Neural cell (in vitro differentiated cells): ENCODE measurements at regions not wholly inside any gene's neighbourhood (a gene's known extent, or its start where the extent isn't known, plus 50 kb on each side); places are given as distances from the start of the nearest gene placed in this dataset.

Experiments
- H2AFZ ChIP-seq: fragments of 200-600, 300-800 bp; sonication (generic), shearing (Covaris generic); 2 replicates; pipeline ENCODE4 v1.6.0; 2014; ENCODE audit warnings: low read depth, mild to moderate bottlenecking, antibody characterized with exemption, low read length, moderate library complexity
- H3F3A ChIP-seq: fragments of 200-600 bp; shearing (Covaris generic); 2 replicates; pipeline ENCODE4 v1.6.1; 2016; ENCODE audit warnings: mild to moderate bottlenecking, moderate library complexity, mixed read lengths, antibody characterized with exemption, low read length; ENCODE audit not compliant: insufficient read depth, poor library complexity, severe bottlenecking
- H3K27ac ChIP-seq: fragments of 200-600, 300-800 bp; sonication (generic), shearing (Covaris generic); 2 replicates; pipeline ENCODE4 v1.5.1; 2014; ENCODE audit warnings: mild to moderate bottlenecking, low read length, moderate library complexity
- H3K27me3 ChIP-seq: fragments of 300-800, 200-600 bp; sonication (generic), shearing (Covaris generic); 2 replicates; pipeline ENCODE4 v1.6.0; 2014; ENCODE audit warnings: mild to moderate bottlenecking, low read depth, low read length, moderate library complexity; ENCODE audit not compliant: insufficient read depth
- H3K36me3 ChIP-seq: fragments of 300-800, 200-600 bp; sonication (generic), shearing (Covaris generic); 2 replicates; pipeline ENCODE4 v1.5.1; 2014; ENCODE audit warnings: mild to moderate bottlenecking, antibody characterized with exemption, low read length, moderate library complexity; ENCODE audit not compliant: insufficient read depth
- H3K4me2 ChIP-seq: fragments of 300-800, 200-600 bp; sonication (generic), shearing (Covaris generic); 2 replicates; pipeline ENCODE4 v1.6.0; 2014; ENCODE audit warnings: mild to moderate bottlenecking, low read length
- H3K4me3 ChIP-seq: fragments of 300-800, 200-600 bp; sonication (generic), shearing (Covaris generic); 2 replicates; pipeline ENCODE4 v1.5.1; 2014; ENCODE audit warnings: mild to moderate bottlenecking, low read length, moderate library complexity
- H3K79me2 ChIP-seq: fragments of 200-600 bp; shearing (Covaris generic); replicated peaks from 2 replicates; pipeline ENCODE4 v1.6.0; 2014; ENCODE audit warnings: mild to moderate bottlenecking, low read length, moderate library complexity; ENCODE audit not compliant: insufficient read depth
- H3K9ac ChIP-seq: fragments of 300-800, 200-600 bp; sonication (generic), shearing (Covaris generic); 2 replicates; pipeline ENCODE4 v1.6.1; 2016; ENCODE audit warnings: mild to moderate bottlenecking, low read length, mixed read lengths
- H3K9me2 ChIP-seq: fragments of 200-600 bp; shearing (Covaris generic); 2 replicates; pipeline ENCODE4 v1.6.1; 2016; ENCODE audit warnings: mild to moderate bottlenecking, low read length, mixed read lengths; ENCODE audit not compliant: insufficient read depth
- H3K9me3 ChIP-seq: fragments of 200-600, 300-800 bp; sonication (generic), shearing (Covaris generic); 2 replicates; pipeline ENCODE4 v1.6.1; 2016; ENCODE audit warnings: mild to moderate bottlenecking, mixed run types, low read length, moderate library complexity, mixed read lengths
- H4K20me1 ChIP-seq: fragments of 200-600 bp; shearing (Covaris generic); 2 replicates; pipeline ENCODE4 v1.6.1; 2016; ENCODE audit warnings: mild to moderate bottlenecking, mixed run types; ENCODE audit not compliant: insufficient read depth
- CTCF ChIP-seq: fragments of 450-650 bp; IDR thresholded peaks from 2 replicates; pipeline ENCODE4 v1.5.1; 2014; ENCODE audit warnings: antibody characterized with exemption, mild to moderate bottlenecking, moderate library complexity; ENCODE audit not compliant: poor library complexity, severe bottlenecking
- EP300 ChIP-seq: fragments of 450-650 bp; conservative IDR thresholded peaks from 2 replicates; pipeline ENCODE4 v1.6.1; 2014; ENCODE audit warnings: antibody characterized with exemption, mild to moderate bottlenecking, moderate library complexity; ENCODE audit not compliant: poor library complexity, severe bottlenecking
- EZH2 ChIP-seq: fragments of 200-600, 300-800 bp; shearing (Covaris generic), sonication (generic); IDR thresholded peaks from 2 replicates; pipeline ENCODE4 v1.6.1; 2014; ENCODE audit warnings: antibody characterized with exemption, low read length, borderline replicate concordance, mild to moderate bottlenecking; ENCODE audit not compliant: insufficient read depth, poor library complexity, severe bottlenecking
- MXI1 ChIP-seq: fragments of 450-650 bp; conservative IDR thresholded peaks from 2 replicates; pipeline ENCODE4 v1.6.1; 2014; ENCODE audit warnings: antibody characterized with exemption, mild to moderate bottlenecking; ENCODE audit not compliant: poor library complexity, severe bottlenecking
- POLR2AphosphoS5 ChIP-seq: IDR thresholded peaks from 2 replicates; pipeline ENCODE4 v1.6.1; 2012
- RAD21 ChIP-seq: fragments of 450-650 bp; conservative IDR thresholded peaks from 2 replicates; pipeline ENCODE4 v1.6.1; 2014; ENCODE audit warnings: antibody characterized with exemption, mild to moderate bottlenecking, moderate library complexity
- REST ChIP-seq: IDR thresholded peaks from 2 replicates; pipeline ENCODE4 v1.6.1; 2012; ENCODE audit warnings: borderline replicate concordance
- SMC3 ChIP-seq: fragments of 450-650 bp; conservative IDR thresholded peaks from 2 replicates; pipeline ENCODE4 v1.6.1; 2014; ENCODE audit warnings: antibody characterized with exemption, mild to moderate bottlenecking, moderate library complexity; ENCODE audit not compliant: poor library complexity
- TAF1 ChIP-seq: IDR thresholded peaks from 2 replicates; pipeline ENCODE4 v1.6.1; 2012; ENCODE audit warnings: low read depth

- H3K79me2 ChIP-seq, result no peaks in the 10 kb centered on the region
- no peak overlapping the region for H3K4me2 ChIP-seq
- H2AFZ ChIP-seq, result no peak overlapping the region
- H3K36me3 ChIP-seq, result no peaks in the 10 kb centered on the region
- H3K27me3 ChIP-seq, result no peaks in the 10 kb centered on the region
- no peak overlapping the region for H3K4me3 ChIP-seq
- TF ChIP-seq SMC3, result no peak
- no peak for TF ChIP-seq RAD21
- TF ChIP-seq CTCF, result no peak
- TF ChIP-seq REST, result no peak
- TF ChIP-seq TAF1, result no peak
- no peak for TF ChIP-seq EZH2
- TF ChIP-seq POLR2AphosphoS5, result no peak
- no peak for TF ChIP-seq MXI1
- TF ChIP-seq EP300, result no peak
- H3K27ac ChIP-seq, result no peak overlapping the region
- no peaks in the 10 kb centered on the region for H3F3A ChIP-seq
- no peaks in the 10 kb centered on the region for H3K9me2 ChIP-seq
- H3K9ac ChIP-seq, result no peak overlapping the region
- H3K9me3 ChIP-seq, result no peaks in the 10 kb centered on the region
- no peaks in the 10 kb centered on the region for H4K20me1 ChIP-seq
Measured at GRCh38 chr2:150140777-150141176, 346.7 kb downstream of the RND3 start.

DNA sequence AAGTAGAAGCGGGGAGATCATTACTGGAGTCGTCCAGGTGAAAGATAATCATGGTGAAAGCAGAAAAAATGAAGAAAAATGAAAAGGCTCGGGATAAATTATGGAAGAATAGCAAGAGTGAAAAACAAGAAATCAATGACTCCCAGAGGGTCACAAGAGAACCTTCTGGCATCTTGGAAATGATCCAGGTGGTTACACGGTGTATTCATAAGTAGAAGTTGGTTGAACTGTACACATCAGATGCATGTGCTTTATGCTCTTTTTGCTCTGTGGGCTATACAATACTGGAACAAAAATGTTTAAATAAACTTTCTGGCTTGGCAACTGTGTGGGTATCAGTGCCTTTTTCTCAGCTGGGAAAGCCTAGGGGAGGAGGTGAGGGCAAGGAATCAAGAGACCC is 348.9 kb downstream of the RND3 start:
- no peaks in the 10 kb centered on the region for H4K20me1 ChIP-seq

More for the DNA sequence above, 348.9 kb downstream of the RND3 start:
- no peak for TF ChIP-seq TAF1
- TF ChIP-seq EP300, result no peak
- TF ChIP-seq EZH2, result no peak
- no peak for TF ChIP-seq SMC3
- no peak for TF ChIP-seq POLR2AphosphoS5
- no peak for TF ChIP-seq CTCF
- Histone ChIP-seq H3K36me3 (no peaks in the 10 kb centered on the region), H3K4me3 (no peak overlapping the region), H3K9me3 (no peaks in the 10 kb centered on the region), H3K4me2 (no peak overlapping the region), H3K9me2 (no peaks in the 10 kb centered on the region), H2AFZ (no peak overlapping the region), H3K27me3 (no peaks in the 10 kb centered on the region), H3K79me2 (no peaks in the 10 kb centered on the region), H3K9ac (no peak overlapping the region), H3F3A (no peaks in the 10 kb centered on the region), H3K27ac (no peak overlapping the region)
